ENCODE measurements at regions not wholly inside any gene's neighbourhood (a gene's known extent, or its start where the extent isn't known, plus 50 kb on each side); places are given as distances from the start of the nearest gene placed in this dataset.

GRCh38 chr2:225999692-226000091 lies 600.2 kb downstream of the NYAP2 start:
- H3K27ac Mint-ChIP-seq = no peak overlapping the region
- H3K36me3 Mint-ChIP-seq = no peaks in the 10 kb centered on the region
- H3K9me3 Mint-ChIP-seq = no peaks in the 10 kb centered on the region
- DNase-seq = no peak
- no peak overlapping the region for H3K4me3 Mint-ChIP-seq
- H3K27me3 Mint-ChIP-seq = no peaks in the 10 kb centered on the region
- no peaks in the 10 kb centered on the region for H3K4me1 Mint-ChIP-seq

- no peaks in the 10 kb centered on the region for H3K36me3 Mint-ChIP-seq
- H3K9me3 Mint-ChIP-seq = no peaks in the 10 kb centered on the region
- no peaks in the 10 kb centered on the region for H3K27me3 Mint-ChIP-seq
- no peak overlapping the region for H3K27ac Mint-ChIP-seq
- no peaks in the 10 kb centered on the region for H3K4me1 Mint-ChIP-seq
- H3K4me3 Mint-ChIP-seq = no peak overlapping the region
- no peak for DNase-seq
These were observed 599.1 kb downstream of the NYAP2 start for GRCh38 chr2:225998653-225999052.

GRCh38 chr2:225998116-225998515 lies 598.6 kb downstream of the NYAP2 start:
- Mint-ChIP-seq H3K27me3 (no peaks in the 10 kb centered on the region), H3K4me3 (no peak overlapping the region), H3K9me3 (no peaks in the 10 kb centered on the region), H3K4me1 (no peaks in the 10 kb centered on the region), H3K27ac (no peak overlapping the region), H3K36me3 (no peaks in the 10 kb centered on the region)
- no peak for DNase-seq

- Mint-ChIP-seq H3K36me3 (no peaks in the 10 kb centered on the region), H3K4me1 (no peaks in the 10 kb centered on the region), H3K27ac (no peak overlapping the region), H3K4me3 (no peak overlapping the region), H3K9me3 (no peaks in the 10 kb centered on the region), H3K27me3 (no peaks in the 10 kb centered on the region)
- no peak for DNase-seq
These were observed 596.9 kb downstream of the NYAP2 start for GRCh38 chr2:225996462-225996828.

GRCh38 chr2:225995796-225996461 lies 596.4 kb downstream of the NYAP2 start:
- Mint-ChIP-seq H3K36me3 (no peaks in the 10 kb centered on the region), H3K9me3 (no peaks in the 10 kb centered on the region), H3K4me1 (no peaks in the 10 kb centered on the region), H3K27me3 (no peaks in the 10 kb centered on the region), H3K27ac (no peak overlapping the region), H3K4me3 (no peak overlapping the region)
- no peak for DNase-seq

GRCh38 chr2:225994748-225995405 lies 595.4 kb downstream of the NYAP2 start:
- DNase-seq = no peak
- no peaks in the 10 kb centered on the region for H3K36me3 Mint-ChIP-seq
- H3K4me1 Mint-ChIP-seq = no peaks in the 10 kb centered on the region
- H3K27me3 Mint-ChIP-seq = no peaks in the 10 kb centered on the region
- H3K27ac Mint-ChIP-seq = no peak overlapping the region
- no peak overlapping the region for H3K4me3 Mint-ChIP-seq
- H3K9me3 Mint-ChIP-seq = no peaks in the 10 kb centered on the region

- no peak overlapping the region for H3K4me3 Mint-ChIP-seq
- H3K9me3 Mint-ChIP-seq = no peaks in the 10 kb centered on the region
- H3K27me3 Mint-ChIP-seq = no peaks in the 10 kb centered on the region
- H3K4me1 Mint-ChIP-seq = no peaks in the 10 kb centered on the region
- no peak overlapping the region for H3K27ac Mint-ChIP-seq
- no peaks in the 10 kb centered on the region for H3K36me3 Mint-ChIP-seq
- DNase-seq = no peak
These were observed 593.9 kb downstream of the NYAP2 start for GRCh38 chr2:225993430-225993829.

- DNase-seq = no peak
- Mint-ChIP-seq H3K4me3 (no peak overlapping the region), H3K27ac (no peak overlapping the region), H3K4me1 (no peaks in the 10 kb centered on the region), H3K9me3 (no peaks in the 10 kb centered on the region), H3K27me3 (no peaks in the 10 kb centered on the region), H3K36me3 (no peaks in the 10 kb centered on the region)
These were observed 590.3 kb downstream of the NYAP2 start for GRCh38 chr2:225989809-225990208.

- H3K4me1 Mint-ChIP-seq = no peaks in the 10 kb centered on the region
- no peaks in the 10 kb centered on the region for H3K9me3 Mint-ChIP-seq
- no peak overlapping the region for H3K4me3 Mint-ChIP-seq
- H3K27ac Mint-ChIP-seq = no peak overlapping the region
- DNase-seq = no peak
- no peaks in the 10 kb centered on the region for H3K36me3 Mint-ChIP-seq
- peaks cover 7% of the 10 kb centered on the region for H3K27me3 Mint-ChIP-seq
These were observed 580.9 kb downstream of the NYAP2 start for GRCh38 chr2:225980372-225980771.

- H3K4me1 Mint-ChIP-seq = no peaks in the 10 kb centered on the region
- no peak for DNase-seq
- no peak overlapping the region for H3K4me3 Mint-ChIP-seq
- H3K27me3 Mint-ChIP-seq = no peaks in the 10 kb centered on the region
- peaks cover 3% of the 10 kb centered on the region for H3K9me3 Mint-ChIP-seq
- H3K36me3 Mint-ChIP-seq = no peaks in the 10 kb centered on the region
- H3K27ac Mint-ChIP-seq = no peak overlapping the region
These were observed 571.9 kb downstream of the NYAP2 start for GRCh38 chr2:225971433-225971832.

GRCh38 chr2:225948903-225949302 lies 549.4 kb downstream of the NYAP2 start:
- DNase-seq = no peak
- no peaks in the 10 kb centered on the region for H3K4me1 Mint-ChIP-seq
- H3K36me3 Mint-ChIP-seq = no peaks in the 10 kb centered on the region
- no peak overlapping the region for H3K4me3 Mint-ChIP-seq
- H3K9me3 Mint-ChIP-seq = peaks cover 22% of the 10 kb centered on the region
- H3K27me3 Mint-ChIP-seq = no peaks in the 10 kb centered on the region
- H3K27ac Mint-ChIP-seq = no peak overlapping the region

GRCh38 chr2:225938991-225939390 lies 539.5 kb downstream of the NYAP2 start:
- H3K36me3 Mint-ChIP-seq = no peaks in the 10 kb centered on the region
- DNase-seq = no peak

GRCh38 chr2:225937625-225938187 lies 538.2 kb downstream of the NYAP2 start:
- Mint-ChIP-seq H3K36me3 (no peaks in the 10 kb centered on the region), H3K27ac (no peak overlapping the region), H3K4me3 (no peak overlapping the region), H3K9me3 (no peaks in the 10 kb centered on the region), H3K4me1 (no peaks in the 10 kb centered on the region), H3K27me3 (peaks cover 3% of the 10 kb centered on the region)
- DNase-seq = no peak

More at GRCh38 chr2:225938991-225939390, 539.5 kb downstream of the NYAP2 start:
- Mint-ChIP-seq H3K4me3 (no peak overlapping the region), H3K4me1 (no peaks in the 10 kb centered on the region), H3K27me3 (peaks cover 3% of the 10 kb centered on the region), H3K9me3 (no peaks in the 10 kb centered on the region), H3K27ac (no peak overlapping the region)

- no peaks in the 10 kb centered on the region for H3K9me3 Mint-ChIP-seq
- H3K4me3 Mint-ChIP-seq = no peak overlapping the region
- no peaks in the 10 kb centered on the region for H3K4me1 Mint-ChIP-seq
- no peak for DNase-seq
- H3K27me3 Mint-ChIP-seq = no peaks in the 10 kb centered on the region
- no peaks in the 10 kb centered on the region for H3K36me3 Mint-ChIP-seq
- H3K27ac Mint-ChIP-seq = no peak overlapping the region
These were observed 533.4 kb downstream of the NYAP2 start for GRCh38 chr2:225932811-225933413.

GRCh38 chr2:225930687-225931086 lies 531.2 kb downstream of the NYAP2 start:
- Mint-ChIP-seq H3K4me1 (no peaks in the 10 kb centered on the region), H3K27me3 (no peaks in the 10 kb centered on the region), H3K4me3 (no peak overlapping the region), H3K36me3 (no peaks in the 10 kb centered on the region), H3K27ac (no peak overlapping the region), H3K9me3 (no peaks in the 10 kb centered on the region)
- no peak for DNase-seq

Data from activated naive CD8-positive, alpha-beta T cell treated with anti-CD3 and anti-CD28 coated beads for 36 hours (primary cell).